OCI-LY7 (cell line): ENCODE measurements at regions not wholly inside any gene's neighbourhood (a gene's known extent, or its start where the extent isn't known, plus 50 kb on each side); places are given as distances from the start of the nearest gene placed in this dataset.

Source experiments
- EZH2phosphoT487 ChIP-seq: fragments of 200-600 bp; sonication (generic); IDR thresholded peaks from 2 replicates; pipeline ENCODE4 v1.6.1; 2018; ENCODE audit warnings: low read depth, borderline replicate concordance, mild to moderate bottlenecking, mixed run types, antibody characterized with exemption, low read length, moderate library complexity, mixed read lengths
- TF ChIP-seq, protein P1 (sequence below): fragments of 200-600 bp; sonication (generic); conservative IDR thresholded peaks from 2 replicates; pipeline ENCODE4 v1.5.1; 2014; ENCODE audit warnings: mild to moderate bottlenecking, antibody characterized with exemption, low read length, moderate library complexity, mixed read lengths

GRCh38 chr20:24365670-24366069, 103.8 kb upstream of the SYNDIG1 start:
- no peak for TF ChIP-seq EZH2phosphoT487
- TF ChIP-seq, protein P1, sequence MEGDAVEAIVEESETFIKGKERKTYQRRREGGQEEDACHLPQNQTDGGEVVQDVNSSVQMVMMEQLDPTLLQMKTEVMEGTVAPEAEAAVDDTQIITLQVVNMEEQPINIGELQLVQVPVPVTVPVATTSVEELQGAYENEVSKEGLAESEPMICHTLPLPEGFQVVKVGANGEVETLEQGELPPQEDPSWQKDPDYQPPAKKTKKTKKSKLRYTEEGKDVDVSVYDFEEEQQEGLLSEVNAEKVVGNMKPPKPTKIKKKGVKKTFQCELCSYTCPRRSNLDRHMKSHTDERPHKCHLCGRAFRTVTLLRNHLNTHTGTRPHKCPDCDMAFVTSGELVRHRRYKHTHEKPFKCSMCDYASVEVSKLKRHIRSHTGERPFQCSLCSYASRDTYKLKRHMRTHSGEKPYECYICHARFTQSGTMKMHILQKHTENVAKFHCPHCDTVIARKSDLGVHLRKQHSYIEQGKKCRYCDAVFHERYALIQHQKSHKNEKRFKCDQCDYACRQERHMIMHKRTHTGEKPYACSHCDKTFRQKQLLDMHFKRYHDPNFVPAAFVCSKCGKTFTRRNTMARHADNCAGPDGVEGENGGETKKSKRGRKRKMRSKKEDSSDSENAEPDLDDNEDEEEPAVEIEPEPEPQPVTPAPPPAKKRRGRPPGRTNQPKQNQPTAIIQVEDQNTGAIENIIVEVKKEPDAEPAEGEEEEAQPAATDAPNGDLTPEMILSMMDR = no peak
